ENCODE measurements at regions not wholly inside any gene's neighbourhood (a gene's known extent, or its start where the extent isn't known, plus 50 kb on each side); places are given as distances from the start of the nearest gene placed in this dataset.

DNA sequence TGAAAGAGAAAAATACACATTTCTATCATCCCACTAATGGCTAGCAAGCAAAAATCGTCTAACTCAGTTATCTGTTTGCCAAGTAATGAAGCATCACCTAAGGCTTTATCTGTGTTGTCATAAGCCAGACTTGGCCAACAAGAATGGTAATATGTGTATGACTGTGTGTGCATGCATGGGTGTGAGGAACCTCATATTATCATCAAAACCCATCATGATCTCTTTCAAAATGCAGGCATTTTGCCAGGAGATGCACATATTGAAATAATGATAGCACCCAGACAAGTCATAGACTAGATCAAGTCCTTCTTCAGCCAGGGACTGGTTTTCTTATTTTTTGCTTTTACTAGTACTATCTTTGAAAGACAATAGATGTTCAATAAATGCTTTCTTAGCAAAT lies 172.5 kb upstream of the FMR1 start:
- TF ChIP-seq, protein P1, sequence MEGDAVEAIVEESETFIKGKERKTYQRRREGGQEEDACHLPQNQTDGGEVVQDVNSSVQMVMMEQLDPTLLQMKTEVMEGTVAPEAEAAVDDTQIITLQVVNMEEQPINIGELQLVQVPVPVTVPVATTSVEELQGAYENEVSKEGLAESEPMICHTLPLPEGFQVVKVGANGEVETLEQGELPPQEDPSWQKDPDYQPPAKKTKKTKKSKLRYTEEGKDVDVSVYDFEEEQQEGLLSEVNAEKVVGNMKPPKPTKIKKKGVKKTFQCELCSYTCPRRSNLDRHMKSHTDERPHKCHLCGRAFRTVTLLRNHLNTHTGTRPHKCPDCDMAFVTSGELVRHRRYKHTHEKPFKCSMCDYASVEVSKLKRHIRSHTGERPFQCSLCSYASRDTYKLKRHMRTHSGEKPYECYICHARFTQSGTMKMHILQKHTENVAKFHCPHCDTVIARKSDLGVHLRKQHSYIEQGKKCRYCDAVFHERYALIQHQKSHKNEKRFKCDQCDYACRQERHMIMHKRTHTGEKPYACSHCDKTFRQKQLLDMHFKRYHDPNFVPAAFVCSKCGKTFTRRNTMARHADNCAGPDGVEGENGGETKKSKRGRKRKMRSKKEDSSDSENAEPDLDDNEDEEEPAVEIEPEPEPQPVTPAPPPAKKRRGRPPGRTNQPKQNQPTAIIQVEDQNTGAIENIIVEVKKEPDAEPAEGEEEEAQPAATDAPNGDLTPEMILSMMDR (IDR thresholded peaks at IDR 0.05) = no peak
- no peak overlapping the region for H3K27ac ChIP-seq (ENCODE audit: low read length)
- no peaks in the 10 kb centered on the region for H3K36me3 ChIP-seq (ENCODE audit: control insufficient read depth, insufficient read depth, low read length)
- Mint-ChIP-seq H3K4me1 (peaks cover 0 to 8% of the 10 kb centered on the region in 2 donors), H3K27me3 (ENCODE audit: low read depth in 2 of 2) (no peaks in the 10 kb centered on the region), H3K9me3 (peaks cover 0 to 3% of the 10 kb centered on the region in 2 donors), H3K27ac (no peak overlapping the region), H3K36me3 (no peaks in the 10 kb centered on the region), H3K4me3 (no peak overlapping the region)
- intact Hi-C loops (cut with micrococcal nuclease) = no loop called here
- no peaks in the 10 kb centered on the region for H3K27me3 ChIP-seq (ENCODE audit: control insufficient read depth, insufficient read depth, low read length)
- H3K4me1 ChIP-seq (ENCODE audit: control insufficient read depth, insufficient read depth, low read length) = no peaks in the 10 kb centered on the region
- H3K4me3 ChIP-seq (ENCODE audit: low read length) = no peak overlapping the region
- ATAC-seq (peak in 1 of 3 donors; percentile 48), DNase-seq (no peak)
- no CpG with 5 or more reads among the region's 1 CpG for WGBS (ENCODE audit: insufficient coverage)
- no peaks in the 10 kb centered on the region for H3K9me3 ChIP-seq (ENCODE audit: control insufficient read depth, insufficient read depth, low read length)

DNA sequence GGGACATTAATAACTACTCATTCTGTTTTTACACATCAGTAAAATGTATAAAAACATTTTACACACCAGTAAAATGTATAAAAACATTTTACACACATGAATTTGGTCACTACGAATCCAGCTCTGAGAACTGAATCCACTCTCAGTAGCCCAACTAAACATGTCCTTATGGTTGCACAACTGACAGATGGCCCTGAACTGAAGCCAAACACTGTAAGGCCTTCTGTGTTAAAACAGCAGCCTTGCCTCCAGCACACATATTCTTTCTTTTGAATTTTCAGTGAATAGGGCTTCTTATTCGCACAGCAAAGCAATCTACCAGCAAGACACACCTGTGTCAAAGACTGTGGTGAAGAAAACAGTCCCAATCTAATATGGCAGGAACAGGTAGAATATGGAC lies 169.9 kb upstream of the FMR1 start:
- H3K27me3 Mint-ChIP-seq (ENCODE audit: low read depth in 2 of 2) = no peaks in the 10 kb centered on the region
- intact Hi-C loops (cut with micrococcal nuclease) = no loop called here
- 90% methylated on average over 1 of the region's 2 CpGs for WGBS (ENCODE audit: insufficient coverage)

DNA sequence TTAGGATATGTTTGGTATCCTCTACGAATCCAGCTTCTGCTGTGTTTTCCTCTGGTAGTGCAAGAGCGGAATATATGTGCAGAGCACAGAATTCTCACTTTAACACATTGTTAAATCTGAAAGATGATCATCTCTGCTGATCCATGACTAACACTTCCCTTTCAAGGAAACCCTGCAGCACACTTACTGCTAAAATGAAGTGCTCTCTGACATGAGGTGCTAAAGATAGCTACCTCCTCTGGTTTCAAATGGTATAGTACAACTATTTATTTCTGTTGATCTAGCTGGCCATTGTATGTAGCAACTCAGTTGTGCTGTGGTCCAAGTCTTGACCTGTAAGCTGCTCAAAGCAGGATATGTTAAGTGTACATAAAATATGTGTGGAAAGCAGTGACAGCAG lies 162.4 kb upstream of the FMR1 start:
- DNase-seq = no peak
- H3K9me3 Mint-ChIP-seq = peaks cover 3% of the 10 kb centered on the region in 2 donors
- no peaks in the 10 kb centered on the region for H3K36me3 Mint-ChIP-seq
- no CpG with 5 or more reads among the region's 2 CpGs for WGBS (ENCODE audit: insufficient coverage)
- TF ChIP-seq, protein P1 (IDR thresholded peaks at IDR 0.05) = no peak
- H3K27ac Mint-ChIP-seq = no peak overlapping the region
- no peaks in the 10 kb centered on the region for H3K4me1 ChIP-seq (ENCODE audit: control insufficient read depth, insufficient read depth, low read length)
- no peak for ATAC-seq
- intact Hi-C loops (cut with micrococcal nuclease) = no loop called here
- no peak overlapping the region for H3K27ac ChIP-seq (ENCODE audit: low read length)
- no peaks in the 10 kb centered on the region for H3K36me3 ChIP-seq (ENCODE audit: control insufficient read depth, insufficient read depth, low read length)
- no peaks in the 10 kb centered on the region for H3K9me3 ChIP-seq (ENCODE audit: control insufficient read depth, insufficient read depth, low read length)
- no peak overlapping the region for H3K4me3 ChIP-seq (ENCODE audit: low read length)
- no peak overlapping the region for H3K4me3 Mint-ChIP-seq
- H3K27me3 Mint-ChIP-seq (ENCODE audit: low read depth in 2 of 2) = peaks cover 0 to 12% of the 10 kb centered on the region in 2 donors
- H3K4me1 Mint-ChIP-seq = no peaks in the 10 kb centered on the region
- H3K27me3 ChIP-seq (ENCODE audit: control insufficient read depth, insufficient read depth, low read length) = no peaks in the 10 kb centered on the region

More for the DNA sequence above, 169.9 kb upstream of the FMR1 start:
- ATAC-seq (no peak), DNase-seq (no peak)
- Histone ChIP-seq H3K4me3 (ENCODE audit: low read length) (no peak overlapping the region), H3K27me3 (ENCODE audit: control insufficient read depth, insufficient read depth, low read length) (no peaks in the 10 kb centered on the region), H3K4me1 (ENCODE audit: control insufficient read depth, insufficient read depth, low read length) (no peaks in the 10 kb centered on the region), H3K36me3 (ENCODE audit: control insufficient read depth, insufficient read depth, low read length) (no peaks in the 10 kb centered on the region), H3K9me3 (ENCODE audit: control insufficient read depth, insufficient read depth, low read length) (no peaks in the 10 kb centered on the region), H3K27ac (ENCODE audit: low read length) (no peak overlapping the region)
- H3K9me3 Mint-ChIP-seq = peaks cover 3% of the 10 kb centered on the region in 2 donors
- TF ChIP-seq, protein P1 (IDR thresholded peaks at IDR 0.05) = no peak
- H3K36me3 Mint-ChIP-seq = no peaks in the 10 kb centered on the region
- H3K4me3 Mint-ChIP-seq = no peak overlapping the region
- H3K27ac Mint-ChIP-seq = no peak overlapping the region
- H3K4me1 Mint-ChIP-seq = peaks cover 0 to 8% of the 10 kb centered on the region in 2 donors

DNA sequence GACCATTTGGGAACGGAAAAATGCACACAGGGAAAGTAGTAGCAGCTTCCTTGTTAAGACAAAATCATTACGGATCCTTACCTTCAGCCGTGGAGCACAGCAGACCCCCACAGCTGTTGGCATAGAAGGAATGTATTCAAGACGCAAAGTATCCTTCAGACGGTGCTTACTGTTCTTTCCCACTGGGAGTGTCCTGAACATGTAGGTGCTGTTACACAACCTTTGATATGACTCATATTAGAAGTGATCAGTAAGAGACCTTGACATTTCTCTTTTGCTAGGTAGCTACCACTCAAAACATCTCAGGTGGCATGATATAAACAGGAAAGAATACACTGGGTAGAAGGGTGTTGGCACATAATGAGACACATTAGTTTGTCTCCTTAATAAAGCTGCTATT lies 154.0 kb upstream of the FMR1 start:
- H3K27me3 Mint-ChIP-seq (ENCODE audit: low read depth in 2 of 2) = peaks cover 0 to 20% of the 10 kb centered on the region in 2 donors
- H3K4me1 ChIP-seq (ENCODE audit: control insufficient read depth, insufficient read depth, low read length) = no peaks in the 10 kb centered on the region
- intact Hi-C loops (cut with micrococcal nuclease) = no loop called here
- H3K27me3 ChIP-seq (ENCODE audit: control insufficient read depth, insufficient read depth, low read length) = no peaks in the 10 kb centered on the region
- TF ChIP-seq, protein P1 (IDR thresholded peaks at IDR 0.05) = no peak
- no peak for ATAC-seq
- H3K27ac ChIP-seq (ENCODE audit: low read length) = no peak overlapping the region
- peaks cover 0 to 5% of the 10 kb centered on the region in 2 donors for H3K4me1 Mint-ChIP-seq
- H3K9me3 ChIP-seq (ENCODE audit: control insufficient read depth, insufficient read depth, low read length) = no peaks in the 10 kb centered on the region
- WGBS (ENCODE audit: insufficient coverage) = 95% methylated on average over 5 of the region's 5 CpGs
- no peaks in the 10 kb centered on the region for H3K36me3 ChIP-seq (ENCODE audit: control insufficient read depth, insufficient read depth, low read length)
- DNase-seq = no peak
- H3K4me3 ChIP-seq (ENCODE audit: low read length) = no peak overlapping the region
- H3K27ac Mint-ChIP-seq = no peak overlapping the region
- H3K4me3 Mint-ChIP-seq = no peak overlapping the region
- H3K9me3 Mint-ChIP-seq = no peaks in the 10 kb centered on the region
- no peaks in the 10 kb centered on the region for H3K36me3 Mint-ChIP-seq
